ENCODE measurements at regions not wholly inside any gene's neighbourhood (a gene's known extent, or its start where the extent isn't known, plus 50 kb on each side); places are given as distances from the start of the nearest gene placed in this dataset.

DNA sequence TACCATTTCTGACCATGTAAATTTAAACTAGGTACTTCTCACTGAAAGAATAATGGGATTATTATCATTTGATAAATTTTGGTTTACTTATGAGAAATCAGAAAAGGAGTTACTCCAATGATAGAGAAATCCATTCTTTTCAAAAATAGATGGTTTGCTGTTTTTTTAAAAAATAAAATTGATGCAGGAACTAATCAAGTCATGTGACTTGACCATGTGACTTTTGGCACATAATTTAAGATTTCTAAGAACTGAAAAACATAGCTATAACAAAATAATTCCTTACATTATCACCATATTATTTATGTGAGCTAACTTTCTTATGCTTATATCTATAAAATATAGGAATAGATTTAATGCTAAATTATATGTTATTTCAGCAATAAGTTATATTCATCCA lies 247.1 kb upstream of the FIGN start (continued):
- TF ChIP-seq, protein P1, sequence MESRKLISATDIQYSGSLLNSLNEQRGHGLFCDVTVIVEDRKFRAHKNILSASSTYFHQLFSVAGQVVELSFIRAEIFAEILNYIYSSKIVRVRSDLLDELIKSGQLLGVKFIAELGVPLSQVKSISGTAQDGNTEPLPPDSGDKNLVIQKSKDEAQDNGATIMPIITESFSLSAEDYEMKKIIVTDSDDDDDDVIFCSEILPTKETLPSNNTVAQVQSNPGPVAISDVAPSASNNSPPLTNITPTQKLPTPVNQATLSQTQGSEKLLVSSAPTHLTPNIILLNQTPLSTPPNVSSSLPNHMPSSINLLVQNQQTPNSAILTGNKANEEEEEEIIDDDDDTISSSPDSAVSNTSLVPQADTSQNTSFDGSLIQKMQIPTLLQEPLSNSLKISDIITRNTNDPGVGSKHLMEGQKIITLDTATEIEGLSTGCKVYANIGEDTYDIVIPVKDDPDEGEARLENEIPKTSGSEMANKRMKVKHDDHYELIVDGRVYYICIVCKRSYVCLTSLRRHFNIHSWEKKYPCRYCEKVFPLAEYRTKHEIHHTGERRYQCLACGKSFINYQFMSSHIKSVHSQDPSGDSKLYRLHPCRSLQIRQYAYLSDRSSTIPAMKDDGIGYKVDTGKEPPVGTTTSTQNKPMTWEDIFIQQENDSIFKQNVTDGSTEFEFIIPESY (IDR thresholded peaks at IDR 0.05; ENCODE audit: extremely low read depth, insufficient replicate concordance, low read length), result no peak
- TF ChIP-seq SIN3A (IDR thresholded peaks at IDR 0.05; ENCODE audit: low read depth) (no peak), YY1 (IDR thresholded peaks at IDR 0.05; ENCODE audit: extremely low read depth, insufficient replicate concordance, low read depth, low read length) (no peak)
- TF ChIP-seq, protein P2, sequence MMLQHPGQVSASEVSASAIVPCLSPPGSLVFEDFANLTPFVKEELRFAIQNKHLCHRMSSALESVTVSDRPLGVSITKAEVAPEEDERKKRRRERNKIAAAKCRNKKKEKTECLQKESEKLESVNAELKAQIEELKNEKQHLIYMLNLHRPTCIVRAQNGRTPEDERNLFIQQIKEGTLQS (IDR thresholded peaks at IDR 0.05), result no peak

DNA sequence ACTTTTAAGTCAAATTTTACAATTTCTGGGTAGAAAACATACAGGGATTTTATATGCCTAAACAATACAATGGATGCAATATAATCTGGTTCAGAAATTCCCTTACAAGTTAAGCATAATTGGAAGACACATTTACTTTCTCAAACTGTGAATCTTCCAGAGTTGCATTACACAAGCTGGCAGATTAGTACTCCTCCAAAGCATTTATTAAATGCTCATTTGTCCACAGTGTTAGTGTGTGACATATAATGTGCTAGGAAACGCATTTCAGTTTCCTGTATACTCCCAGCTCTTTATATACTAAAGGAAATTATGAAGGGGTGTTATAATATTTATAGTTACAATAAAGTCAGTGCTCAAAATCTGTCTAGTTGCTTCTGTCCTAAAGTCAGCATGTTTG lies 239.0 kb upstream of the FIGN start:
- POLR2A ChIA-PET, result no interaction called here
- no peaks in the 10 kb centered on the region for H4K20me1 ChIP-seq (ENCODE audit: insufficient read depth)
- H3K4me1 ChIP-seq (ENCODE audit: control insufficient read depth in 1 of 2, insufficient read depth in 2 of 2, low read length in 2 of 2), result no peaks in the 10 kb centered on the region
- H3K9me2 ChIP-seq (ENCODE audit: insufficient read depth), result no peaks in the 10 kb centered on the region
- no peak overlapping the region for H2AFZ ChIP-seq (ENCODE audit: low read depth, low read length, poor library complexity, severe bottlenecking)
- H3K36me3 ChIP-seq (ENCODE audit: control insufficient read depth in 1 of 2, insufficient read depth in 2 of 2, low read length in 2 of 2), result no peaks in the 10 kb centered on the region
- H3K4me3 ChIP-seq (replicated peaks in 1 of 2; ENCODE audit: low read depth in 1 of 2, low read length in 2 of 2), result no peak overlapping the region
- CTCF ChIA-PET, result no interaction called here
- H3K27ac ChIP-seq (ENCODE audit: low read depth, low read length), result no peak overlapping the region
- no peak for ATAC-seq
- intact Hi-C loops (cut with micrococcal nuclease), result no loop called here
- RAD21 ChIA-PET (ENCODE audit: low non-redundant PET in 1 of 2, low total read pairs in 2 of 2, uncharacterized antibody in 2 of 2, unreplicated experiment in 2 of 2), result no interaction called here
- BruUV-seq (replicated peaks), result no TSS peak
- no peak for DNase-seq (ENCODE audit: low read depth, low spot score)
- H3K9ac ChIP-seq (ENCODE audit: low read length), result no peak overlapping the region
- no peaks in the 10 kb centered on the region for H3K79me2 ChIP-seq (ENCODE audit: insufficient read depth, low read length)
- no peak overlapping the region for H3K4me2 ChIP-seq (ENCODE audit: low read length)
- H3K9me3 ChIP-seq (ENCODE audit: control insufficient read depth in 1 of 2, insufficient read depth in 1 of 2, low read depth in 1 of 2, low read length in 2 of 2), result no peaks in the 10 kb centered on the region
- H3K27me3 ChIP-seq (ENCODE audit: insufficient read depth, low read length), result peaks cover 15% of the 10 kb centered on the region; the same call in 1 of the 2 replicates
- no peak for TF ChIP-seq JUND (IDR thresholded peaks at IDR 0.05)
- TF ChIP-seq, protein P2 (IDR thresholded peaks at IDR 0.05), result no peak
- TF ChIP-seq FOSL1 (IDR thresholded peaks at IDR 0.05; ENCODE audit: low read depth), result no peak
- TF ChIP-seq, protein P3, sequence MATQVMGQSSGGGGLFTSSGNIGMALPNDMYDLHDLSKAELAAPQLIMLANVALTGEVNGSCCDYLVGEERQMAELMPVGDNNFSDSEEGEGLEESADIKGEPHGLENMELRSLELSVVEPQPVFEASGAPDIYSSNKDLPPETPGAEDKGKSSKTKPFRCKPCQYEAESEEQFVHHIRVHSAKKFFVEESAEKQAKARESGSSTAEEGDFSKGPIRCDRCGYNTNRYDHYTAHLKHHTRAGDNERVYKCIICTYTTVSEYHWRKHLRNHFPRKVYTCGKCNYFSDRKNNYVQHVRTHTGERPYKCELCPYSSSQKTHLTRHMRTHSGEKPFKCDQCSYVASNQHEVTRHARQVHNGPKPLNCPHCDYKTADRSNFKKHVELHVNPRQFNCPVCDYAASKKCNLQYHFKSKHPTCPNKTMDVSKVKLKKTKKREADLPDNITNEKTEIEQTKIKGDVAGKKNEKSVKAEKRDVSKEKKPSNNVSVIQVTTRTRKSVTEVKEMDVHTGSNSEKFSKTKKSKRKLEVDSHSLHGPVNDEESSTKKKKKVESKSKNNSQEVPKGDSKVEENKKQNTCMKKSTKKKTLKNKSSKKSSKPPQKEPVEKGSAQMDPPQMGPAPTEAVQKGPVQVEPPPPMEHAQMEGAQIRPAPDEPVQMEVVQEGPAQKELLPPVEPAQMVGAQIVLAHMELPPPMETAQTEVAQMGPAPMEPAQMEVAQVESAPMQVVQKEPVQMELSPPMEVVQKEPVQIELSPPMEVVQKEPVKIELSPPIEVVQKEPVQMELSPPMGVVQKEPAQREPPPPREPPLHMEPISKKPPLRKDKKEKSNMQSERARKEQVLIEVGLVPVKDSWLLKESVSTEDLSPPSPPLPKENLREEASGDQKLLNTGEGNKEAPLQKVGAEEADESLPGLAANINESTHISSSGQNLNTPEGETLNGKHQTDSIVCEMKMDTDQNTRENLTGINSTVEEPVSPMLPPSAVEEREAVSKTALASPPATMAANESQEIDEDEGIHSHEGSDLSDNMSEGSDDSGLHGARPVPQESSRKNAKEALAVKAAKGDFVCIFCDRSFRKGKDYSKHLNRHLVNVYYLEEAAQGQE (IDR thresholded peaks at IDR 0.05; ENCODE audit: low read depth), result no peak
- TF ChIP-seq YY1 (IDR thresholded peaks at IDR 0.05; ENCODE audit: extremely low read depth, insufficient replicate concordance, low read depth, low read length), result no peak
- TF ChIP-seq, protein P4, sequence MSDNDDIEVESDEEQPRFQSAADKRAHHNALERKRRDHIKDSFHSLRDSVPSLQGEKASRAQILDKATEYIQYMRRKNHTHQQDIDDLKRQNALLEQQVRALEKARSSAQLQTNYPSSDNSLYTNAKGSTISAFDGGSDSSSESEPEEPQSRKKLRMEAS (IDR thresholded peaks at IDR 0.05), result no peak
- TF ChIP-seq EGR1 (IDR thresholded peaks at IDR 0.05; ENCODE audit: low read depth), result no peak
- TF ChIP-seq RAD21 (IDR thresholded peaks at IDR 0.05; ENCODE audit: low read depth), result no peak
- TF ChIP-seq TCF7L2 (IDR thresholded peaks at IDR 0.05; ENCODE audit: borderline replicate concordance, extremely low read depth, insufficient read depth, insufficient read length), result no peak
- TF ChIP-seq, protein P5, sequence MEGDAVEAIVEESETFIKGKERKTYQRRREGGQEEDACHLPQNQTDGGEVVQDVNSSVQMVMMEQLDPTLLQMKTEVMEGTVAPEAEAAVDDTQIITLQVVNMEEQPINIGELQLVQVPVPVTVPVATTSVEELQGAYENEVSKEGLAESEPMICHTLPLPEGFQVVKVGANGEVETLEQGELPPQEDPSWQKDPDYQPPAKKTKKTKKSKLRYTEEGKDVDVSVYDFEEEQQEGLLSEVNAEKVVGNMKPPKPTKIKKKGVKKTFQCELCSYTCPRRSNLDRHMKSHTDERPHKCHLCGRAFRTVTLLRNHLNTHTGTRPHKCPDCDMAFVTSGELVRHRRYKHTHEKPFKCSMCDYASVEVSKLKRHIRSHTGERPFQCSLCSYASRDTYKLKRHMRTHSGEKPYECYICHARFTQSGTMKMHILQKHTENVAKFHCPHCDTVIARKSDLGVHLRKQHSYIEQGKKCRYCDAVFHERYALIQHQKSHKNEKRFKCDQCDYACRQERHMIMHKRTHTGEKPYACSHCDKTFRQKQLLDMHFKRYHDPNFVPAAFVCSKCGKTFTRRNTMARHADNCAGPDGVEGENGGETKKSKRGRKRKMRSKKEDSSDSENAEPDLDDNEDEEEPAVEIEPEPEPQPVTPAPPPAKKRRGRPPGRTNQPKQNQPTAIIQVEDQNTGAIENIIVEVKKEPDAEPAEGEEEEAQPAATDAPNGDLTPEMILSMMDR (IDR thresholded peaks at IDR 0.05 in 2 of 3, conservative IDR thresholded peaks at IDR 0.05 in 1 of 3; ENCODE audit: borderline replicate concordance in 1 of 3, insufficient read depth in 1 of 3, low read depth in 2 of 3, low read length in 2 of 3), result no peak
- TF ChIP-seq CBX3 (IDR thresholded peaks at IDR 0.05; ENCODE audit: low read depth), result no peak
- TF ChIP-seq, protein P1 (IDR thresholded peaks at IDR 0.05; ENCODE audit: extremely low read depth, insufficient replicate concordance, low read length), result no peak
